Ishikawa (cell line): ENCODE measurements at regions not wholly inside any gene's neighbourhood (a gene's known extent, or its start where the extent isn't known, plus 50 kb on each side); places are given as distances from the start of the nearest gene placed in this dataset.

Experiments used
- CEBPB ChIP-seq: IDR thresholded peaks from 2 replicates; pipeline ENCODE4 v1.6.1; 2012
- CREB1 ChIP-seq: IDR thresholded peaks from 2 replicates; pipeline ENCODE4 v1.6.1; 2012; ENCODE audit warnings: low read depth
- EGR1 ChIP-seq: IDR thresholded peaks from 2 replicates; pipeline ENCODE4 v1.6.1; 2012
- EP300 ChIP-seq: IDR thresholded peaks from 2 replicates; pipeline ENCODE4 v1.6.1; 2012; ENCODE audit warnings: borderline replicate concordance
- FOXM1 ChIP-seq: IDR thresholded peaks from 2 replicates; pipeline ENCODE4 v1.6.1; 2012; ENCODE audit warnings: low read depth, borderline replicate concordance
- MAX ChIP-seq: IDR thresholded peaks from 2 replicates; pipeline ENCODE4 v1.6.1; 2012
- NFIC ChIP-seq: IDR thresholded peaks from 2 replicates; pipeline ENCODE4 v1.6.1; 2012
- RAD21 ChIP-seq: IDR thresholded peaks from 2 replicates; pipeline ENCODE4 v1.6.1; 2012; ENCODE audit warnings: low read depth
- REST ChIP-seq: IDR thresholded peaks from 2 replicates; pipeline ENCODE4 v1.6.1; 2012; ENCODE audit warnings: low read depth, mild to moderate bottlenecking
- TAF1 ChIP-seq: IDR thresholded peaks from 2 replicates; pipeline ENCODE4 v1.6.1; 2012; ENCODE audit warnings: low read depth, mild to moderate bottlenecking
- TCF12 ChIP-seq: IDR thresholded peaks from 2 replicates; pipeline ENCODE4 v1.6.1; 2012; ENCODE audit warnings: low read depth
- TEAD4 ChIP-seq: IDR thresholded peaks from 2 replicates; pipeline ENCODE4 v1.6.1; 2012
- USF1 ChIP-seq: IDR thresholded peaks from 2 replicates; pipeline ENCODE4 v1.6.1; 2012
- YY1 ChIP-seq: IDR thresholded peaks from 2 replicates; pipeline ENCODE4 v1.6.1; 2012; ENCODE audit warnings: low read depth
- ZBTB7A ChIP-seq: IDR thresholded peaks from 2 replicates; pipeline ENCODE4 v1.6.1; 2012; ENCODE audit warnings: low read depth

GRCh38 chr10:52486840-52487611, 172.9 kb downstream of the DKK1 start:
- no peak for TF ChIP-seq USF1
- no peak for TF ChIP-seq REST

GRCh38 chr10:52488606-52489485, 174.8 kb downstream of the DKK1 start:
- TF ChIP-seq RAD21 (peak; percentile 61), FOXM1 (no peak)

- TF ChIP-seq CREB1 (no peak), RAD21 (no peak), USF1 (no peak), FOXM1 (no peak), MAX (no peak), TAF1 (no peak)
Measured at GRCh38 chr10:52491246-52491995, 177.3 kb downstream of the DKK1 start.

- TF ChIP-seq YY1 (no peak), TEAD4 (no peak), MAX (no peak), EP300 (no peak), TCF12 (no peak), ZBTB7A (no peak), REST (no peak), RAD21 (no peak), FOXM1 (no peak), EGR1 (no peak), CREB1 (no peak), TAF1 (no peak)
Measured at GRCh38 chr10:52499281-52499680, 185.2 kb downstream of the DKK1 start.

GRCh38 chr10:52500476-52500875, 186.4 kb downstream of the DKK1 start:
- TF ChIP-seq EP300 (no peak), NFIC (no peak), EGR1 (no peak), TEAD4 (no peak), CEBPB (no peak), RAD21 (no peak), USF1 (no peak), FOXM1 (no peak), ZBTB7A (no peak), TAF1 (no peak), YY1 (no peak), MAX (no peak), TCF12 (no peak), REST (no peak), CREB1 (no peak)
